HepG2 (cell line): ENCODE measurements at regions not wholly inside any gene's neighbourhood (a gene's known extent, or its start where the extent isn't known, plus 50 kb on each side); places are given as distances from the start of the nearest gene placed in this dataset.

ENCODE experiments used
- ATAC-seq: fragments of 200-7000 bp; cut with Tn5 transposase; 3 replicates; pipeline ENCODE4 v1.9.1; 2020; ENCODE audit warnings: mild to moderate bottlenecking, moderate library complexity
- BruUV-seq: library from RNA; stranded (reverse); fragments of 400-500 nt; replicated peaks from 2 replicates; lab custom pipeline; 2021; lab: Mats Ljungman, UMichigan
- CTCF ChIA-PET: fragments of 300-600 bp; formaldehyde crosslinking; extraction: SDS; loops from one replicate; lab custom pipeline; 2021; ENCODE audit warnings: low total read pairs, inconsistent platforms, low intra/inter-chr PET ratio; lab: Yijun Ruan, JAX
- POLR2A ChIA-PET: fragments of 350-600 bp; sonication (Branson Sonifier 250); formaldehyde crosslinking; loops from one replicate; lab custom pipeline; 2020; ENCODE audit warnings: antibody characterized with exemption, inconsistent platforms; lab: Yijun Ruan, JAX
- DNase-seq: peaks from one replicate; pipeline ENCODE4 v3.0.0-alpha.2; 2015; ENCODE audit warnings: low spot score
- FAIRE-seq: peaks from 3 replicates; lab custom pipeline; 2011; peaks lifted over from hg19 to GRCh38; lab: Jason Lieb, UNC
- H2AFZ ChIP-seq: one replicate; pipeline ENCODE4 v1.6.1; 2011; ENCODE audit warnings: low read length, inconsistent platforms
- H3K27ac ChIP-seq: fragments of 300-600 bp; 3 replicates; pipeline ENCODE4 v1.8.0; 2011; ENCODE audit warnings: mixed run types, mild to moderate bottlenecking, mixed read lengths, low read length, inconsistent platforms; ENCODE audit not compliant: insufficient read depth; ENCODE audit errors: extremely low read length
- H3K27me3 ChIP-seq, 2 experiments: fragments of 200-600 bp in 1 of 2; 2 replicates in 1 of 2; 3 replicates in 1 of 2; pipeline versions ENCODE4 v1.6.0 to v1.8.0; 2011; ENCODE audit warnings: low read length in 2 of 2, mild to moderate bottlenecking in 2 of 2, moderate library complexity in 2 of 2, inconsistent platforms in 1 of 2; ENCODE audit not compliant: insufficient read depth in 2 of 2, control insufficient read depth in 1 of 2
- H3K36me3 ChIP-seq, 2 experiments: fragments of 200-600 bp in 1 of 2; replicated peaks in 1 of 2; 2 replicates in 1 of 2; 3 replicates in 1 of 2; pipeline versions ENCODE4 v1.5.1 to v1.8.0; 2011; ENCODE audit warnings: low read length in 2 of 2, inconsistent platforms in 1 of 2; ENCODE audit not compliant: insufficient read depth in 2 of 2, control insufficient read depth in 1 of 2
- H3K4me1 ChIP-seq: 2 replicates; pipeline ENCODE4 v1.5.1; 2012; ENCODE audit warnings: low read length, inconsistent platforms; ENCODE audit not compliant: insufficient read depth
- H3K4me2 ChIP-seq: 2 replicates; pipeline ENCODE4 v1.6.0; 2011; ENCODE audit warnings: low read depth, low read length, inconsistent platforms
- H3K4me3 ChIP-seq, 3 experiments: fragments of 200-600 bp in 1 of 3; sonication (generic), shearing (Covaris generic) in 1 of 3; replicated peaks in 1 of 3; 2 replicates each; pipeline ENCODE4 v1.5.1; 2011 to 2016; ENCODE audit warnings: low read length in 3 of 3, inconsistent platforms in 2 of 3, low read depth in 2 of 3, mild to moderate bottlenecking in 2 of 3, control low read depth in 1 of 3, mixed read lengths in 1 of 3; ENCODE audit not compliant: insufficient read depth in 1 of 3
- H3K79me2 ChIP-seq: one replicate; pipeline ENCODE4 v1.6.1; 2011; ENCODE audit warnings: low read length, inconsistent platforms; ENCODE audit not compliant: insufficient read depth
- H3K9ac ChIP-seq: 2 replicates; pipeline ENCODE4 v1.6.0; 2011; ENCODE audit warnings: mild to moderate bottlenecking, low read depth, low read length, inconsistent platforms; ENCODE audit not compliant: insufficient read depth
- H3K9me3 ChIP-seq: 2 replicates; pipeline ENCODE4 v1.5.1; 2012; ENCODE audit warnings: mild to moderate bottlenecking, low read length
- H4K20me1 ChIP-seq: 2 replicates; pipeline ENCODE4 v1.6.0; 2011; ENCODE audit warnings: inconsistent platforms, mild to moderate bottlenecking, low read length, moderate library complexity; ENCODE audit not compliant: insufficient read depth
- ZBTB40 ChIP-seq, 2 experiments: fragments of 450-650 bp in 1 of 2; sonication (generic) in 1 of 2; formaldehyde crosslinking in 1 of 2; IDR thresholded peaks; 2 replicates each; pipeline versions ENCODE4 v1.6.1 to v1.8.0; 2016 to 2022; ENCODE audit warnings: antibody characterized with exemption in 1 of 2, mild to moderate bottlenecking in 1 of 2, missing genetic modification reagents in 1 of 2
- ZNF12 ChIP-seq: sonication (generic); formaldehyde crosslinking; IDR thresholded peaks from 2 replicates; pipeline ENCODE4 v1.5.0; 2020; ENCODE audit warnings: missing genetic modification reagents
- WGBS: methylation state at CpG from one replicate; pipeline ENCODE4 v1.1.6; 2017; ENCODE audit warnings: low lambda C conversion rate; 5-methylcytosine and 5-hydroxymethylcytosine counted together
- in situ Hi-C: cut with HindIII; loops from 2 replicates; pipeline ENCODE4 v1.10.0; 2017; ENCODE audit warnings: low pct_unique_long_range_greater_than_20kb; ENCODE audit not compliant: extremely low pct_ligation_motif_present
- intact Hi-C: fragments of 100-400 bp; cut with micrococcal nuclease; formaldehyde crosslinking; loops from one replicate; pipeline ENCODE4 v1.10.0; 2022; ENCODE audit not compliant: unreplicated experiment

DNA sequence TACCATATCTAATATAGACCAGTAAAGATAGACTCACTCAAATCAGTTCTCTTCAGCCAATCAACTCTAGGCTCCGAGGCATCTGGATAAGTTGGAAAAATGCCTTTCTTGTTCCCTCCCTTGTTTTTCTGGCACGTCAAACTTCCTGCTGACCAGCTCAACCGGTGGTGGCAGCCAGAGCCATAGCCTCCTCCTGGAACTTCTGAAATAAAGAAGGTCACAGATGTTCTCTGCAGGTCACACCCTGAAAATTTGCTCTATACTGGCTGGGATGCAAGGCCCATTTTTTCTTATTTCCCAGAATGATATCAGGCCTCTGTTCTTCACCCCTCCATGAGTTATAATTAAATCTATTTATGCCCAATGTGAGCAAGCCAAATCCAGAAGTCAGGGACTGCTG, 81.9 kb downstream of the BMP4 start:
- Histone ChIP-seq H3K4me2 (no peak overlapping the region), H2AFZ (no peak overlapping the region), H3K27me3 (no peaks in the 10 kb centered on the region), H4K20me1 (no peaks in the 10 kb centered on the region), H3K79me2 (no peaks in the 10 kb centered on the region), H3K27ac (no peak overlapping the region), H3K36me3 (no peaks in the 10 kb centered on the region), H3K9ac (no peak overlapping the region), H3K9me3 (no peaks in the 10 kb centered on the region), H3K4me1 (peaks cover 22% of the 10 kb centered on the region), H3K4me3 (no peak overlapping the region)
- ATAC-seq (no peak), FAIRE-seq (no peak), DNase-seq (no peak)
- POLR2A ChIA-PET: no interaction called here
- 98% methylated on average over 3 of the region's 3 CpGs for WGBS
- in situ Hi-C loops (no loop called here), intact Hi-C loops (no loop called here)
- TF ChIP-seq ZBTB40 (IDR thresholded peaks at IDR 0.05): no peak
- TF ChIP-seq ZBTB40 (CRISPR knock-in tag; IDR thresholded peaks at IDR 0.05): no peak
- TF ChIP-seq ZNF12 (CRISPR knock-in tag): 0 out of 2 replicates have a peak, but pooled peaks have one; percentile 37
- CTCF ChIA-PET: no interaction called here
- BruUV-seq: no TSS peak
